Caco-2 (cell line): ENCODE measurements at regions not wholly inside any gene's neighbourhood (a gene's known extent, or its start where the extent isn't known, plus 50 kb on each side); places are given as distances from the start of the nearest gene placed in this dataset.

Source experiments
- BruUV-seq: library from RNA; stranded (reverse); fragments of 400-500 nt; replicated peaks from 2 replicates; lab custom pipeline; 2021; lab: Mats Ljungman, UMichigan
- CTCF ChIA-PET: fragments of 300-600 bp; sonication (Branson Sonifier 250); formaldehyde crosslinking; loops from one replicate; lab custom pipeline; 2022; ENCODE audit warnings: antibody characterized with exemption; lab: Charles Lee
- POLR2A ChIA-PET: fragments of 300-600 bp; sonication (Branson Sonifier 250); formaldehyde crosslinking; loops from one replicate; lab custom pipeline; 2022; ENCODE audit warnings: antibody characterized with exemption; lab: Charles Lee
- DNase-seq, 2 experiments: peaks; one replicate each; pipeline versions ENCODE4 v3.0.0 to v3.0.0-alpha.2; 2020 to 2022
- H3K27me3 ChIP-seq: replicated peaks from 2 replicates; pipeline ENCODE4 v1.6.0; 2011; ENCODE audit warnings: low read length; ENCODE audit not compliant: control insufficient read depth, insufficient read depth
- H3K36me3 ChIP-seq: 2 replicates; pipeline ENCODE4 v1.5.1; 2011; ENCODE audit warnings: low read length; ENCODE audit not compliant: control insufficient read depth, insufficient read depth
- H3K4me1 ChIP-seq: fragments of 250-450 bp; sonication (Bioruptor Pico); 2 replicates; pipeline ENCODE4 v1.5.1; 2020; ENCODE audit warnings: mild to moderate bottlenecking
- H3K4me3 ChIP-seq: 2 replicates; pipeline ENCODE4 v1.5.1; 2011; ENCODE audit warnings: low read depth, mild to moderate bottlenecking, control low read depth, low read length
- H3K9me3 ChIP-seq: fragments of 250-450 bp; sonication (Bioruptor Pico); 2 replicates; pipeline ENCODE4 v1.5.1; 2020; ENCODE audit warnings: mild to moderate bottlenecking, moderate library complexity
- H3K27ac Mint-ChIP-seq: one replicate; pipeline ENCODE4 v1.8.0; 2022; ENCODE audit warnings: mixed read lengths; ENCODE audit not compliant: unreplicated experiment
- H3K27me3 Mint-ChIP-seq: one replicate; pipeline ENCODE4 v1.8.0; 2022; ENCODE audit warnings: mixed read lengths; ENCODE audit not compliant: insufficient read depth, unreplicated experiment
- H3K36me3 Mint-ChIP-seq: one replicate; pipeline ENCODE4 v1.8.0; 2022; ENCODE audit warnings: mild to moderate bottlenecking, mixed read lengths; ENCODE audit not compliant: insufficient read depth, unreplicated experiment
- H3K4me1 Mint-ChIP-seq: one replicate; pipeline ENCODE4 v1.8.0; 2022; ENCODE audit warnings: low read depth, mixed read lengths; ENCODE audit not compliant: unreplicated experiment
- H3K4me3 Mint-ChIP-seq: one replicate; pipeline ENCODE4 v1.8.0; 2022; ENCODE audit warnings: mild to moderate bottlenecking, moderate library complexity, mixed read lengths; ENCODE audit not compliant: unreplicated experiment
- H3K9me3 Mint-ChIP-seq: one replicate; pipeline ENCODE4 v1.8.0; 2022; ENCODE audit warnings: mixed read lengths; ENCODE audit not compliant: unreplicated experiment
- intact Hi-C: fragments of 100-400 bp; cut with micrococcal nuclease; formaldehyde crosslinking; loops from one replicate; pipeline ENCODE4 v1.10.0; 2022; ENCODE audit not compliant: unreplicated experiment
- TF ChIP-seq, protein P1 (sequence below), 2 experiments: fragments of 200-600 bp in 1 of 2; IDR thresholded peaks; 1 replicate in 1 of 2; 2 replicates in 1 of 2; pipeline versions ENCODE4 v1.5.1 to v1.8.0; 2011 to 2022; ENCODE audit warnings: antibody characterized with exemption in 1 of 2, control low read depth in 1 of 2, inconsistent platforms in 1 of 2, low read depth in 1 of 2, low read length in 1 of 2, mild to moderate bottlenecking in 1 of 2, moderate library complexity in 1 of 2; ENCODE audit not compliant: insufficient read depth in 1 of 2, severe bottlenecking in 1 of 2, unreplicated experiment in 1 of 2

DNA sequence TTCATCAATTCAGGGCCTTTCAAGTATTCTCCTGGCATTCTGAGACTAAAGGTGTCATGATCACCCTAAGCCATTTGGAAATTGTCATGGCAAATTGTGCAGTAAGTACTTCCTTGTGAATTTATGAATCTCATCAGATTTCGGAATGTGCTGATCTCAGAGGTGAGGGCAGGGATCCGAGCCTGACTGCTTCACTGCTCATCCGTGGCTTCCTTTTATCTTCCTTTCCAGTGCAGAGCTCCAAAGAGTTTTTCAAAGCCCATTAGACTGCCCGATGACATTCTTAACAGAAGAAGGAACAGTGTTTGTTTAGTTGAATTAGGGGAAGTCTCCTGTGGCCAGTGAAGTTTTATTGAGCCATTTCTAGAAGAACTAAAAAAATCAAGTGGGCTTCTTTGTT, 182.8 kb upstream of the GDNF start:
- Mint-ChIP-seq H3K4me1 (no peaks in the 10 kb centered on the region), H3K9me3 (no peaks in the 10 kb centered on the region), H3K36me3 (no peaks in the 10 kb centered on the region), H3K27me3 (peaks cover 8% of the 10 kb centered on the region), H3K27ac (no peak overlapping the region), H3K4me3 (no peak overlapping the region)
- POLR2A ChIA-PET = no interaction called here
- no peaks in the 10 kb centered on the region for H3K36me3 ChIP-seq
- no peaks in the 10 kb centered on the region for H3K27me3 ChIP-seq
- TF ChIP-seq, protein P1, sequence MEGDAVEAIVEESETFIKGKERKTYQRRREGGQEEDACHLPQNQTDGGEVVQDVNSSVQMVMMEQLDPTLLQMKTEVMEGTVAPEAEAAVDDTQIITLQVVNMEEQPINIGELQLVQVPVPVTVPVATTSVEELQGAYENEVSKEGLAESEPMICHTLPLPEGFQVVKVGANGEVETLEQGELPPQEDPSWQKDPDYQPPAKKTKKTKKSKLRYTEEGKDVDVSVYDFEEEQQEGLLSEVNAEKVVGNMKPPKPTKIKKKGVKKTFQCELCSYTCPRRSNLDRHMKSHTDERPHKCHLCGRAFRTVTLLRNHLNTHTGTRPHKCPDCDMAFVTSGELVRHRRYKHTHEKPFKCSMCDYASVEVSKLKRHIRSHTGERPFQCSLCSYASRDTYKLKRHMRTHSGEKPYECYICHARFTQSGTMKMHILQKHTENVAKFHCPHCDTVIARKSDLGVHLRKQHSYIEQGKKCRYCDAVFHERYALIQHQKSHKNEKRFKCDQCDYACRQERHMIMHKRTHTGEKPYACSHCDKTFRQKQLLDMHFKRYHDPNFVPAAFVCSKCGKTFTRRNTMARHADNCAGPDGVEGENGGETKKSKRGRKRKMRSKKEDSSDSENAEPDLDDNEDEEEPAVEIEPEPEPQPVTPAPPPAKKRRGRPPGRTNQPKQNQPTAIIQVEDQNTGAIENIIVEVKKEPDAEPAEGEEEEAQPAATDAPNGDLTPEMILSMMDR (IDR thresholded peaks at IDR 0.05; ENCODE audit: insufficient read depth in 1 of 2, low read depth in 1 of 2, low read length in 1 of 2, severe bottlenecking in 1 of 2, unreplicated experiment in 1 of 2) = no peak
- no peaks in the 10 kb centered on the region for H3K4me1 ChIP-seq
- DNase-seq = no peak
- no peaks in the 10 kb centered on the region for H3K9me3 ChIP-seq
- CTCF ChIA-PET = no interaction called here
- intact Hi-C loops = no loop called here
- H3K4me3 ChIP-seq = no peak overlapping the region
- BruUV-seq = no TSS peak

DNA sequence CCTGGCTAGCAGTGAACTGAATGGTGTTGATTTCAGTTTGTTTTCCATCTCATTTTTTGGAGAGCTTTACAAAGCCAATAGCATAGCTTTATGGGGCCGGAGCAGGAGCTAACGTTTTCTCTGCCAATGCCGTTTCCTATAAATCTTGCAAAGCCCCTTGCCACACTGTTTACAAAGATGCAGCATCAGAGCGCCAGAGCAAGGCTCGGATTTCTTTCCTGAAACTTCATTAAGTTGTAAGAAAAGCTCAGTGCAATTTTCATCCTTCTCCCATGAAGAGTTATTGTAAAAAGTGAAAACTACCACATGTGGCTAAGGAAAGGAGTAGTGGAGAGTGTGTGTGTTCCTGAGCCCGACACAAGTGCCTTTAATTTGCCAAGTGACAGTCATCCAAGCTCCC, 178.2 kb upstream of the GDNF start:
- Histone ChIP-seq H3K36me3 (no peaks in the 10 kb centered on the region), H3K27me3 (no peaks in the 10 kb centered on the region), H3K4me3 (no peak overlapping the region), H3K9me3 (no peaks in the 10 kb centered on the region), H3K4me1 (no peaks in the 10 kb centered on the region)
- DNase-seq = no peak
- peaks cover 15% of the 10 kb centered on the region for H3K27me3 Mint-ChIP-seq
- BruUV-seq = no TSS peak
- TF ChIP-seq, protein P1 (IDR thresholded peaks at IDR 0.05; ENCODE audit: insufficient read depth in 1 of 2, low read depth in 1 of 2, low read length in 1 of 2, severe bottlenecking in 1 of 2, unreplicated experiment in 1 of 2) = no peak
- ChIA-PET POLR2A (no interaction called here), CTCF (no interaction called here)
- intact Hi-C loops = no loop called here
- no peak overlapping the region for H3K4me3 Mint-ChIP-seq
- H3K4me1 Mint-ChIP-seq = no peaks in the 10 kb centered on the region
- no peaks in the 10 kb centered on the region for H3K9me3 Mint-ChIP-seq
- no peaks in the 10 kb centered on the region for H3K36me3 Mint-ChIP-seq
- no peak overlapping the region for H3K27ac Mint-ChIP-seq

DNA sequence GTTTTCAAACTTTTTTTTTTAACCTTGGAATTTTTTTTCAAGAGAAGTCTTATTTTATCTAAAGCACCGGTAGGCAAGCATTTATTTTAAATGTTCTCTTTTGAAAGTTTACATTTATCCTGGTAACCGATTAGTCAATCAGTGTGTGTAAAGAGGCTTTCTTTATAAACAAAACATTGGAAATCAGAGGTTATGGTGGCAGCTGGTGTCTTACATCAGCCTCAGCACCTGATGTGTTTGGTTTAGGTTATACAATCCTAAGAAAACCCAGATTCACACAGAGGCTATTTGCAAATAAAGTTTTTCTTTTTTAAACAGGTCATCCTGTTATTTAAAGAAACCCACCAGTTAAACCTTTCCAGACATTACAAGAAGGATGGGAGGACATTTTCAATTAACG, 173.3 kb upstream of the GDNF start:
- ChIA-PET POLR2A (no interaction called here), CTCF (no interaction called here)
- intact Hi-C loops = loop anchor here (5.0 kb wide), 1 partner anchor 601 kb away; no protein-coding TSS in a partner anchor
- no peaks in the 10 kb centered on the region for H3K4me1 ChIP-seq
- DNase-seq = no peak
- H3K27me3 ChIP-seq = no peaks in the 10 kb centered on the region
- H3K27ac Mint-ChIP-seq = no peak overlapping the region
- H3K4me3 ChIP-seq = no peak overlapping the region
- no peaks in the 10 kb centered on the region for H3K9me3 Mint-ChIP-seq
- BruUV-seq = no TSS peak
- TF ChIP-seq, protein P1 (IDR thresholded peaks at IDR 0.05; ENCODE audit: insufficient read depth in 1 of 2, low read depth in 1 of 2, low read length in 1 of 2, severe bottlenecking in 1 of 2, unreplicated experiment in 1 of 2) = no peak
- peaks cover 17% of the 10 kb centered on the region for H3K27me3 Mint-ChIP-seq
- H3K36me3 Mint-ChIP-seq = no peaks in the 10 kb centered on the region
- no peaks in the 10 kb centered on the region for H3K9me3 ChIP-seq
- no peaks in the 10 kb centered on the region for H3K36me3 ChIP-seq
- no peaks in the 10 kb centered on the region for H3K4me1 Mint-ChIP-seq
- no peak overlapping the region for H3K4me3 Mint-ChIP-seq
